ENCODE measurements at regions not wholly inside any gene's neighbourhood (a gene's known extent, or its start where the extent isn't known, plus 50 kb on each side); places are given as distances from the start of the nearest gene placed in this dataset.

DNA sequence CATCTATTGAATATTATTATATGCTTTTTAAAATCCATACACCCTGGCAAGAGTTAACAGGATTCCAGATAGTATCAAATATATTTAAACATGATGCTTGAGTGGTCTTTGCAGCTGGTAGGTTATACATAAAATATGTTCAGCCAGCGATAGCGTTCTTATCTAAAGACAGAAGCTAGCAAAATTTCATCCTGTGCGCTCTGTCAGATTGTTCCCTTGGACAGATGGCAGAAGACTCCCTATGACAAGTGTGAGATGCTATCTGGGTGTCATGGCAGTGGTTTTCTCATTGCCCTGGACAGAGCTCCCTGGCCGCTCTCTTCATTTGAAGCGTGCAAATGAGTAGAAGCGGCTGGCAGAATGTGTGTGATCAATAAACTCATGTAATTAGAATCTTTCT, 175.2 kb upstream of the SOX14 start:
- no peak for TF ChIP-seq ESRRA (CRISPR knock-in tag; IDR thresholded peaks at IDR 0.05; ENCODE audit: low read depth)
- no peak for TF ChIP-seq GABPA (IDR thresholded peaks at IDR 0.05; ENCODE audit: low read depth, low read length)
- TF ChIP-seq GABPA (CRISPR knock-in tag; IDR thresholded peaks at IDR 0.05; ENCODE audit: low read depth) = no peak
- TF ChIP-seq, protein P1, sequence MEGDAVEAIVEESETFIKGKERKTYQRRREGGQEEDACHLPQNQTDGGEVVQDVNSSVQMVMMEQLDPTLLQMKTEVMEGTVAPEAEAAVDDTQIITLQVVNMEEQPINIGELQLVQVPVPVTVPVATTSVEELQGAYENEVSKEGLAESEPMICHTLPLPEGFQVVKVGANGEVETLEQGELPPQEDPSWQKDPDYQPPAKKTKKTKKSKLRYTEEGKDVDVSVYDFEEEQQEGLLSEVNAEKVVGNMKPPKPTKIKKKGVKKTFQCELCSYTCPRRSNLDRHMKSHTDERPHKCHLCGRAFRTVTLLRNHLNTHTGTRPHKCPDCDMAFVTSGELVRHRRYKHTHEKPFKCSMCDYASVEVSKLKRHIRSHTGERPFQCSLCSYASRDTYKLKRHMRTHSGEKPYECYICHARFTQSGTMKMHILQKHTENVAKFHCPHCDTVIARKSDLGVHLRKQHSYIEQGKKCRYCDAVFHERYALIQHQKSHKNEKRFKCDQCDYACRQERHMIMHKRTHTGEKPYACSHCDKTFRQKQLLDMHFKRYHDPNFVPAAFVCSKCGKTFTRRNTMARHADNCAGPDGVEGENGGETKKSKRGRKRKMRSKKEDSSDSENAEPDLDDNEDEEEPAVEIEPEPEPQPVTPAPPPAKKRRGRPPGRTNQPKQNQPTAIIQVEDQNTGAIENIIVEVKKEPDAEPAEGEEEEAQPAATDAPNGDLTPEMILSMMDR (CRISPR knock-in tag; IDR thresholded peaks at IDR 0.05) = no peak
- TF ChIP-seq BHLHE40 (IDR thresholded peaks at IDR 0.05; ENCODE audit: low read length) = no peak
- no peak for TF ChIP-seq ETV5 (CRISPR knock-in tag; IDR thresholded peaks at IDR 0.05; ENCODE audit: borderline replicate concordance)
- TF ChIP-seq ZNF383 (CRISPR knock-in tag; IDR thresholded peaks at IDR 0.05; ENCODE audit: borderline replicate concordance) = no peak
- no peak for TF ChIP-seq NFKBIZ (CRISPR knock-in tag; IDR thresholded peaks at IDR 0.05)
- TF ChIP-seq EP300 (IDR thresholded peaks at IDR 0.05; ENCODE audit: low read depth in 2 of 2, low read length in 2 of 2) = no peak
- no peak for TF ChIP-seq EP300 (CRISPR knock-in tag; IDR thresholded peaks at IDR 0.05; ENCODE audit: borderline replicate concordance)
- no peak for TF ChIP-seq ZBTB8A (CRISPR knock-in tag; IDR thresholded peaks at IDR 0.05; ENCODE audit: borderline replicate concordance, low read depth)
- no peak for TF ChIP-seq FOXC1 (CRISPR knock-in tag; IDR thresholded peaks at IDR 0.05; ENCODE audit: borderline replicate concordance)
- no peak for TF ChIP-seq NCOA2 (CRISPR knock-in tag; IDR thresholded peaks at IDR 0.05)
- TF ChIP-seq, protein P2, sequence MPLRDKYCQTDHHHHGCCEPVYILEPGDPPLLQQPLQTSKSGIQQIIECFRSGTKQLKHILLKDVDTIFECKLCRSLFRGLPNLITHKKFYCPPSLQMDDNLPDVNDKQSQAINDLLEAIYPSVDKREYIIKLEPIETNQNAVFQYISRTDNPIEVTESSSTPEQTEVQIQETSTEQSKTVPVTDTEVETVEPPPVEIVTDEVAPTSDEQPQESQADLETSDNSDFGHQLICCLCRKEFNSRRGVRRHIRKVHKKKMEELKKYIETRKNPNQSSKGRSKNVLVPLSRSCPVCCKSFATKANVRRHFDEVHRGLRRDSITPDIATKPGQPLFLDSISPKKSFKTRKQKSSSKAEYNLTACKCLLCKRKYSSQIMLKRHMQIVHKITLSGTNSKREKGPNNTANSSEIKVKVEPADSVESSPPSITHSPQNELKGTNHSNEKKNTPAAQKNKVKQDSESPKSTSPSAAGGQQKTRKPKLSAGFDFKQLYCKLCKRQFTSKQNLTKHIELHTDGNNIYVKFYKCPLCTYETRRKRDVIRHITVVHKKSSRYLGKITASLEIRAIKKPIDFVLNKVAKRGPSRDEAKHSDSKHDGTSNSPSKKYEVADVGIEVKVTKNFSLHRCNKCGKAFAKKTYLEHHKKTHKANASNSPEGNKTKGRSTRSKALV (CRISPR knock-in tag; IDR thresholded peaks at IDR 0.05) = no peak

Data from HepG2 (cell line).